Glomerular endothelial cell (primary cell): ENCODE measurements at regions not wholly inside any gene's neighbourhood (a gene's known extent, or its start where the extent isn't known, plus 50 kb on each side); places are given as distances from the start of the nearest gene placed in this dataset.
"Not testable (repeated sequence)": the region's sequence is repeated elsewhere in the genome, so short reads cannot be mapped to it uniquely, and the experiment has no call there.

Source experiments
- DNase-seq: peaks from one replicate; pipeline ENCODE4 v3.0.0-alpha.2; 2011; ENCODE audit warnings: low read depth, low spot score; ENCODE audit errors: extremely low read depth

DNA sequence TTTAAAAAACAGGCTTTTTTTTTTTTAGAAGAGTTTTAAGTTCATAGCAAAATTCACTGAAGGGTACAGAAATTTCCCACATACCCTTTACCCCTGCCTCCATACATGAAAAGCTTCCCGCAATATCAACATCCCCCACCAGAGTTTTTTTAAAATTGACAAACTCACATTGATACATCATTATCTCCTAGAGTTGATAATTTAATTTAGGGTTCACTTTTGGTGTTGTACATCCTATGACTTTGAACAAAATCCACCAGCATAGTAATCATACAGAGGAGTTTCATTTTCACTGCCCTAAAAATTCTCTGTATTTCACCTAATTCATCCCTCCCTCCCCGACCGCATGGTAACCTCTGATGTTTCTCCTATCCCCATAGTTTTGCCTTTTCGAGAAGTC lies 53.6 kb upstream of the KCNK2 start:
- DNase-seq, result no peak

DNA sequence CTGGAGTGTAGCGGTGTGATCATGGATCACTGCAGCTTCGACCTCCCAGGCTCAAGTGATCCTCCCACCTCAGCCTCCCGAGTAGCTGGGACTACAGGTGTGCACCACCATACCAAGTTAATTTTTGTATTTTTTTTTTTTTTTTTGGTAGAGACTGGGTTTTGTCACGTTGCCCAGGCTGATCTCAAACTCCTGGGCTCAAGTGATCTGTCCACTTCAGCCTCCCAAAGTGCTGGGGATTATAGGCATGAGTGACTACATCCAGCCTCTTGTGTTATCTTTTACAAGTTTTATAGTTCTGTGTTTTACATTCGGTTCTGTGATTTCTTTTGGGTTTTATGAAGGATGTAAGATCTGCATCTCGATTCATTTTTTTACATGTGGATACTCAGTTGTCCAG lies 52.0 kb upstream of the KCNK2 start:
- DNase-seq, result not testable (repeated sequence)

DNA sequence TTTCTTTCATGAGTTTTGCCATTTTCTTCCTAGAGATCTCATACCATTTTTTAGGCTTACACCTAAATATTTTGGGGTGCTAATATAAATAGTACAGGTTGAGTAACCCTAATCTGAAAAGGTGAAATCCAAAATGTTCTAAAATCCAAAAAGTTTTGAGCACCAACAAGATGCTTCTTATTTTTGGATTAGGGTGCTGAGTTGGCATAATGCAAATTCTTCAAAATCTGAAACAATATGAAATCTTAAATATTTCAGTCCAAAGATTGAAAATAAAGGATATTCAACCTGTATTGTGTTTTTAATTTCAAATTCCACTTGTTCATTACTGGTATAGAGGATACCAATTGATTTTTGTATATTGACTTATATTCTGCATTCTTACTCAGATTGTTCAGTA lies 51.1 kb upstream of the KCNK2 start:
- DNase-seq, result no peak
